Hepatocyte (in vitro differentiated cells): ENCODE measurements at regions not wholly inside any gene's neighbourhood (a gene's known extent, or its start where the extent isn't known, plus 50 kb on each side); places are given as distances from the start of the nearest gene placed in this dataset.

Experiments used
- DNase-seq: peaks from one replicate; pipeline ENCODE4 v3.0.0-alpha.2; 2016; ENCODE audit warnings: low spot score
- H2AFZ ChIP-seq: fragments of 200-600 bp; sonication (generic); 2 replicates; pipeline ENCODE4 v1.6.0; 2016; ENCODE audit warnings: antibody characterized with exemption, mild to moderate bottlenecking
- H3K27ac ChIP-seq: fragments of 200-600 bp; sonication (generic); 2 replicates; pipeline ENCODE4 v1.5.1; 2016; ENCODE audit warnings: mild to moderate bottlenecking
- H3K27me3 ChIP-seq: fragments of 200-600 bp; sonication (generic); 2 replicates; pipeline ENCODE4 v1.6.1; 2016
- H3K36me3 ChIP-seq: fragments of 200-600 bp; sonication (generic); replicated peaks from 2 replicates; pipeline ENCODE4 v1.5.1; 2016; ENCODE audit warnings: low read depth; ENCODE audit not compliant: insufficient read depth
- H3K4me1 ChIP-seq: fragments of 200-600 bp; sonication (generic); 2 replicates; pipeline ENCODE4 v1.5.1; 2016; ENCODE audit warnings: mild to moderate bottlenecking, moderate library complexity; ENCODE audit not compliant: insufficient read depth
- H3K4me2 ChIP-seq: fragments of 200-600 bp; sonication (generic); 2 replicates; pipeline ENCODE4 v1.6.0; 2016
- H3K4me3 ChIP-seq: fragments of 200-600 bp; sonication (generic); 2 replicates; pipeline ENCODE4 v1.5.1; 2016; ENCODE audit warnings: mild to moderate bottlenecking
- H3K79me2 ChIP-seq: fragments of 200-600 bp; sonication (generic); 2 replicates; pipeline ENCODE4 v1.6.0; 2017; ENCODE audit warnings: mild to moderate bottlenecking
- H3K9me2 ChIP-seq: fragments of 200-600 bp; sonication (generic); replicated peaks from 2 replicates; pipeline ENCODE4 v1.6.0; 2017; ENCODE audit warnings: mild to moderate bottlenecking; ENCODE audit not compliant: insufficient read depth
- H3K9me3 ChIP-seq: fragments of 200-600 bp; sonication (generic); 2 replicates; pipeline ENCODE4 v1.5.1; 2016; ENCODE audit warnings: low read depth, mild to moderate bottlenecking
- H4K20me1 ChIP-seq: fragments of 200-600 bp; sonication (generic); 2 replicates; pipeline ENCODE4 v1.6.0; 2016; ENCODE audit warnings: mild to moderate bottlenecking; ENCODE audit not compliant: insufficient read depth, poor library complexity, severe bottlenecking
- CTCF ChIP-seq: fragments of 200-600 bp; sonication (generic); IDR thresholded peaks from 2 replicates; pipeline ENCODE4 v1.5.1; 2016; ENCODE audit warnings: antibody characterized with exemption, mild to moderate bottlenecking; ENCODE audit not compliant: poor library complexity
- EZH2 ChIP-seq: fragments of 200-600 bp; sonication (generic); IDR thresholded peaks from 2 replicates; pipeline ENCODE4 v1.6.1; 2016; ENCODE audit warnings: antibody characterized with exemption, mild to moderate bottlenecking, borderline replicate concordance
- EZH2phosphoT487 ChIP-seq: fragments of 200-600 bp; sonication (generic); IDR thresholded peaks from one replicate; pipeline ENCODE4 v1.6.1; 2018; ENCODE audit warnings: antibody characterized with exemption, mild to moderate bottlenecking, low read depth, moderate library complexity; ENCODE audit not compliant: unreplicated experiment, severe bottlenecking
- WGBS: methylation state at CpG from one replicate; pipeline ENCODE4 v1.1.6; 2016; ENCODE audit warnings: low lambda C conversion rate; ENCODE audit errors: missing lambda C conversion rate; 5-methylcytosine and 5-hydroxymethylcytosine counted together

GRCh38 chr4:45327544-45327943, 601.2 kb upstream of the GNPDA2 start:
- Histone ChIP-seq H3K4me1 (no peaks in the 10 kb centered on the region), H3K9me3 (no peaks in the 10 kb centered on the region), H2AFZ (no peak overlapping the region), H3K9me2 (no peaks in the 10 kb centered on the region), H4K20me1 (no peaks in the 10 kb centered on the region), H3K27ac (no peak overlapping the region), H3K36me3 (no peaks in the 10 kb centered on the region), H3K79me2 (no peaks in the 10 kb centered on the region), H3K4me3 (no peak overlapping the region), H3K27me3 (no peaks in the 10 kb centered on the region), H3K4me2 (no peak overlapping the region)
- DNase-seq, result no peak
- TF ChIP-seq CTCF, result no peak

- H3K27ac ChIP-seq, result no peak overlapping the region
- H3K4me1 ChIP-seq, result no peaks in the 10 kb centered on the region
- no peaks in the 10 kb centered on the region for H3K9me3 ChIP-seq
- no peaks in the 10 kb centered on the region for H3K27me3 ChIP-seq
- H3K79me2 ChIP-seq, result no peaks in the 10 kb centered on the region
- H3K4me3 ChIP-seq, result no peak overlapping the region
- H3K4me2 ChIP-seq, result no peak overlapping the region
- no peaks in the 10 kb centered on the region for H3K36me3 ChIP-seq
- H3K9me2 ChIP-seq, result no peaks in the 10 kb centered on the region
- TF ChIP-seq EZH2, result no peak
- TF ChIP-seq CTCF, result no peak
- no peak for TF ChIP-seq EZH2phosphoT487
- no peak overlapping the region for H2AFZ ChIP-seq
- no peak for DNase-seq
- no peaks in the 10 kb centered on the region for H4K20me1 ChIP-seq
- WGBS, result 87% methylated on average over 6 of the region's 6 CpGs
Observed at GRCh38 chr4:45324455-45325417, 598.4 kb upstream of the GNPDA2 start.

- Histone ChIP-seq H3K27ac (no peak overlapping the region), H3K27me3 (no peaks in the 10 kb centered on the region), H3K9me2 (no peaks in the 10 kb centered on the region), H3K4me2 (no peak overlapping the region), H2AFZ (no peak overlapping the region), H3K9me3 (no peaks in the 10 kb centered on the region), H3K36me3 (no peaks in the 10 kb centered on the region), H3K4me3 (no peak overlapping the region), H3K79me2 (no peaks in the 10 kb centered on the region), H4K20me1 (no peaks in the 10 kb centered on the region), H3K4me1 (no peaks in the 10 kb centered on the region)
- 79% methylated on average over 2 of the region's 2 CpGs for WGBS
- TF ChIP-seq EZH2, result no peak
- no peak for DNase-seq
Observed at GRCh38 chr4:45323453-45324058, 597.2 kb upstream of the GNPDA2 start.

GRCh38 chr4:45317739-45318138, 591.4 kb upstream of the GNPDA2 start:
- Histone ChIP-seq H3K36me3 (no peaks in the 10 kb centered on the region), H3K27me3 (no peaks in the 10 kb centered on the region), H2AFZ (peak overlapping the region; percentile 0), H3K79me2 (no peaks in the 10 kb centered on the region), H3K27ac (no peak overlapping the region), H3K4me3 (no peak overlapping the region), H3K9me2 (no peaks in the 10 kb centered on the region), H3K9me3 (no peaks in the 10 kb centered on the region), H4K20me1 (no peaks in the 10 kb centered on the region), H3K4me1 (no peaks in the 10 kb centered on the region), H3K4me2 (no peak overlapping the region)
- DNase-seq, result no peak
- TF ChIP-seq CTCF (no peak), EZH2phosphoT487 (no peak), EZH2 (no peak)
- WGBS, result 43% methylated on average over 1 of the region's 1 CpG
